ENCODE measurements at regions not wholly inside any gene's neighbourhood (a gene's known extent, or its start where the extent isn't known, plus 50 kb on each side); places are given as distances from the start of the nearest gene placed in this dataset.

DNA sequence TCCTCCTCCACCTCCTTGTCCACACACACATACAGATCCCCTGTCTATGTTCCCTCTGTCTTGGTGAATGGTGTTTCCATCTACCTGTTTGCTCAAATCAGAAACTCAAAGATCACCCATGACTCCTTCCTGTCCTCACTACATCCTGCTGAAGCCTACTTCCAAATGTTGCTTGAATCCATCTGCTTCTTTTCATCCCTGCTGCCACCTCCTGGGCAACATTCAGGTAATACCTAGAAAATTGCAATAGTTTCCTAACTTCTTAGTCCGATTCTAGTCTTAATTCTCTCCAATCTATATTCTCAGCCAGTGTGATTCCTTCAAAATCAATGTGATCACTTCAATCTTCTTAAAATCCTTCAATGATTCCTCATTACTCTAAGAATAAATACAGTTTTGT, 155.5 kb upstream of the STARD13 start:
- no peak for TF ChIP-seq POLR2A (IDR thresholded peaks at IDR 0.05)
- TF ChIP-seq, protein P1, sequence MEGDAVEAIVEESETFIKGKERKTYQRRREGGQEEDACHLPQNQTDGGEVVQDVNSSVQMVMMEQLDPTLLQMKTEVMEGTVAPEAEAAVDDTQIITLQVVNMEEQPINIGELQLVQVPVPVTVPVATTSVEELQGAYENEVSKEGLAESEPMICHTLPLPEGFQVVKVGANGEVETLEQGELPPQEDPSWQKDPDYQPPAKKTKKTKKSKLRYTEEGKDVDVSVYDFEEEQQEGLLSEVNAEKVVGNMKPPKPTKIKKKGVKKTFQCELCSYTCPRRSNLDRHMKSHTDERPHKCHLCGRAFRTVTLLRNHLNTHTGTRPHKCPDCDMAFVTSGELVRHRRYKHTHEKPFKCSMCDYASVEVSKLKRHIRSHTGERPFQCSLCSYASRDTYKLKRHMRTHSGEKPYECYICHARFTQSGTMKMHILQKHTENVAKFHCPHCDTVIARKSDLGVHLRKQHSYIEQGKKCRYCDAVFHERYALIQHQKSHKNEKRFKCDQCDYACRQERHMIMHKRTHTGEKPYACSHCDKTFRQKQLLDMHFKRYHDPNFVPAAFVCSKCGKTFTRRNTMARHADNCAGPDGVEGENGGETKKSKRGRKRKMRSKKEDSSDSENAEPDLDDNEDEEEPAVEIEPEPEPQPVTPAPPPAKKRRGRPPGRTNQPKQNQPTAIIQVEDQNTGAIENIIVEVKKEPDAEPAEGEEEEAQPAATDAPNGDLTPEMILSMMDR (IDR thresholded peaks at IDR 0.05): peak in 1 of 5 experiments; percentile 12
- no peak for TF ChIP-seq EP300 (IDR thresholded peaks at IDR 0.05)
